Heart left ventricle (tissue), 16 donors: ENCODE measurements at regions not wholly inside any gene's neighbourhood (a gene's known extent, or its start where the extent isn't known, plus 50 kb on each side); places are given as distances from the start of the nearest gene placed in this dataset.

Experiments used
- ATAC-seq, 4 donors: fragments of 200-7000 bp; cut with Tn5 transposase; one replicate each; pipeline ENCODE4 v1.9.1; 2020 to 2022; ENCODE audit warnings: moderate library complexity in 4 of 4, mild to moderate bottlenecking in 3 of 4, moderate number of reproducible peaks in 1 of 4
- DNase-seq, 5 donors: peaks; one replicate each; pipeline ENCODE4 v3.0.0-alpha.2; 2020
- H3K27ac ChIP-seq, 12 donors: fragments of 200-600 bp; sonication (generic) in 4 of 12; one replicate each; pipeline versions ENCODE4 v1.5.0 to v1.8.0; 2016 to 2022; ENCODE audit warnings: mild to moderate bottlenecking in 2 of 12
- H3K27me3 ChIP-seq, 9 donors: fragments of 200-600 bp; sonication (generic) in 2 of 9; one replicate each; pipeline versions ENCODE4 v1.5.1 to v1.8.0; 2016 to 2022; ENCODE audit warnings: mild to moderate bottlenecking in 3 of 9
- H3K36me3 ChIP-seq, 9 donors: fragments of 200-600 bp; sonication (generic) in 2 of 9; one replicate each; pipeline versions ENCODE4 v1.5.0 to v1.8.0; 2018 to 2022; ENCODE audit warnings: mild to moderate bottlenecking in 2 of 9
- H3K4me1 ChIP-seq, 12 donors: fragments of 200-600 bp; sonication (generic) in 4 of 12; one replicate each; pipeline versions ENCODE4 v1.5.0 to v1.8.0; 2016 to 2022; ENCODE audit warnings: mild to moderate bottlenecking in 3 of 12
- H3K4me3 ChIP-seq, 12 donors: fragments of 200-600 bp; sonication (generic) in 4 of 12; one replicate each; pipeline versions ENCODE4 v1.5.0 to v1.8.0; 2017 to 2022; ENCODE audit warnings: mild to moderate bottlenecking in 9 of 12, moderate library complexity in 4 of 12
- H3K9me3 ChIP-seq, 12 donors: fragments of 200-600 bp; sonication (generic) in 4 of 12; one replicate each; pipeline versions ENCODE4 v1.5.0 to v1.8.0; 2016 to 2022; ENCODE audit warnings: mild to moderate bottlenecking in 1 of 12
- CTCF ChIP-seq, 12 donors: fragments of 200-600 bp; sonication (generic) in 4 of 12; IDR thresholded peaks; one replicate each; pipeline versions ENCODE4 v1.5.0 to v1.8.0; 2018 to 2022; ENCODE audit warnings: antibody characterized with exemption in 12 of 12, mild to moderate bottlenecking in 5 of 12
- POLR2A ChIP-seq, 2 donors: fragments of 450-650 bp; IDR thresholded peaks; one replicate each; pipeline ENCODE4 v1.6.1; 2017; ENCODE audit warnings: antibody characterized with exemption in 2 of 2, mild to moderate bottlenecking in 2 of 2, moderate library complexity in 2 of 2
- WGBS, 4 donors: extraction: QIAGEN DNeasy Blood & Tissue Kit in 2 of 4; methylation state at CpG; one replicate each; pipeline versions ENCODE4 v1.1.5 to v1.1.7; 2013 to 2018; 5-methylcytosine and 5-hydroxymethylcytosine counted together
- intact Hi-C, 10 donors: fragments of 100-400 bp; cut with DNase I; formaldehyde crosslinking; loops; one replicate each; pipeline versions ENCODE4 v1.11.1 to v1.14.2; 2022
- donor health status: ischemic (EF 13 %, LVEDD 7.1; RV severe dilation, severe dysfunction).
- donor health status: healthy with polysubstance abuse.
- donor health status: DM: no; HTN: yes; CAD: no.
- donor health status: DM: no; HTN: no; CAD: no.
- donor health status: ischemic (EF 25% LVEDD 6.9; RV normal size, moderate dysfunction).
- donor health status: ischemic (EF 25% LVEDD 5.7; RV mildly dilated, moderate dysfunction).
- donor health status: healthy.
- donor health status: DM: yes; HTN: yes; CAD: no.
- donor health status: ischemic (EF 35%, LVEDD 5.7; RV mildly dilated, moderate dysfunction).
- donor health status: nonischemic (EF 11% LVEDD 7.7; RV severe dilation, severe dysfunction).
- donor health status: DM: yes; HTN: yes; CAD: no.
- donor health status: PGD.
- donor health status: ischemic (EF 29% LVEDD 5.4; RV normal size, mild dysfunction).
- donor health status: nonischemic (EF 23%, LVEDD 6.1; RV moderate dilation, normal function).

DNA sequence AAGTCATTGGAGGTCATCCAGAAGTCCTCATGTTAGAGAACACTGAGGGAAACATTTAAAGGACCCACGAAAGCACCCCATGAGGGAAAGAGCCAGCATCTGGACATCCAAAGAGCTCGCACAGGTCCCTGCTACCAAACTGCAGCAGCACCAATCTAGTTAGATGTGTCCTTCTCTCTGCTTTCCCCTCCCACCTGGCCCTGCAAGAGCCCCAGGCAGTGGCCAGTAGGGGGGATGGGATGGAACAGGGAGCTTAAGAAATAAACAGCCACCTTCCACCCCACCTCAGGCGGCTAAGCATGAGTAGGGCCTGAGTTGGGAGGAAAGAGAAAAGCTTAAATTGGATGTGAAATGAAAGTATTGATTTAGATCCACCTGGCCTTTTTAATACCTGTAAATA lies 175.9 kb upstream of the KCND3 start:
- 55 to 71% (median 67%) methylated on average over 3 of the region's 3 CpGs for WGBS, 4 donors
- ATAC-seq: no peak
- H3K4me1 ChIP-seq: no peaks in the 10 kb centered on the region

DNA sequence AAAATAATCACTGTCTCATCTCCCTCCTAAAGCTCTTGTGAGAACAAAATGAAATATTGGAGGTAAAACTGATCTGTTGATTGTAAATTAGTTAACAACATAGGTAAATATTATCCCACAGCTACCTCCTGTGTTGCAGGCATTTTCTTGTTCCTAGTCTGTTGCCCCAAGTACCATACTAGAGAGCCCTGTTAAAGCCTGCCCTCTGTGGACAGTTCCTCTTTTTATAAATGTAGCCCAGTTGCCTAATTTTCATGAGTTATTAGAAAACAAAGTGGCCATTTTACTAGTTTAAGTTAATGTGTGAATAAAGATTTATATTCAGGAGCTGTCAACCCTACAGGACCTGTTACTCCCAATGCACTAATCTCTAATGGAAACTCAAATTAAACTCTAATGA lies 180.0 kb upstream of the KCND3 start:
- H3K4me1 ChIP-seq: no peaks in the 10 kb centered on the region
- no peak for TF ChIP-seq CTCF (IDR thresholded peaks at IDR 0.05)
- no peak for TF ChIP-seq POLR2A (IDR thresholded peaks at IDR 0.05)
- H3K9me3 ChIP-seq: no peaks in the 10 kb centered on the region
- no peak overlapping the region for H3K27ac ChIP-seq
- H3K36me3 ChIP-seq: no peaks in the 10 kb centered on the region
- no peak for ATAC-seq
- H3K27me3 ChIP-seq: peaks cover 0 to 5% (median 0%) of the 10 kb centered on the region in 9 donors
- DNase-seq: no peak
- intact Hi-C loops: no loop called here
- H3K4me3 ChIP-seq: no peak overlapping the region

More for the DNA sequence above, 175.9 kb upstream of the KCND3 start:
- Histone ChIP-seq H3K27me3 (peaks cover 0 to 5% (median 0%) of the 10 kb centered on the region in 9 donors), H3K36me3 (no peaks in the 10 kb centered on the region), H3K9me3 (no peaks in the 10 kb centered on the region), H3K27ac (no peak overlapping the region), H3K4me3 (no peak overlapping the region)
- TF ChIP-seq POLR2A (IDR thresholded peaks at IDR 0.05) (no peak), CTCF (IDR thresholded peaks at IDR 0.05) (no peak)
- no peak for DNase-seq
- intact Hi-C loops: no loop called here

DNA sequence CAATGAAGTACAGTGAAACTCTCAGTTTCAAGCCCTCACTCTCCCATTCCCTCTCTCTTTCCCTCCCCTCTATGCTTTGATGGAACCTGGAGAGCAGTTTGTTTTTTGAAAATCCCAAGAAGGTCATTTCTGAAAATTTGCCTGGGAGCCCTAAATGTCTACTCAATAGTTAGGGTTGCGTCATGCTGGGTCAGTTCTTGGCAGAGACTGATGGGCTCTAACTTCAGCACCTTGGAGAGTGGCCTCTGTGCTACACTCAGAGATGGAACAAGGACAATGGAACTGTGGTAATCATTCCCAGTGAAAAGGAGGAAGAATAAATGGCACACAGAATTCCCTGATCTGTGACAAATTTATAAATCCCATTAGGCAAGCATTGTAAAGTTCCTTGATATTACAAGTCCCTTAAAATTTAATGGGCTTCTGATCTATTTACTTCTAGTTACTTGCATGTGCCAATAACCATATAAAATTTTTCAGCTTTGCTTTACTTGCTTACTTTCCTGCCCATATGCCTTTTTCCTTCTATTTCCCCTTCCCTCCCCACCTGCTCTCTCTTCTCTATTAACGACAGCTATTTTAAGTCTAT lies 182.9 kb upstream of the KCND3 start:
- H3K9me3 ChIP-seq: no peaks in the 10 kb centered on the region
- peak in 4 of 5 donors; percentile 15 to 49 (median 38) for DNase-seq
- ATAC-seq: peak in 2 of 4 donors; percentile 70 to 79
- intact Hi-C loops: loop anchor here in 1 of 10 donors (10.0 kb wide), 1 partner anchor 162 kb away; no protein-coding TSS in a partner anchor
- peaks cover 0 to 5% (median 0%) of the 10 kb centered on the region in 9 donors for H3K27me3 ChIP-seq
- no peaks in the 10 kb centered on the region for H3K4me1 ChIP-seq
- H3K4me3 ChIP-seq: no peak overlapping the region
- H3K36me3 ChIP-seq: no peaks in the 10 kb centered on the region
- TF ChIP-seq CTCF (IDR thresholded peaks at IDR 0.05) (no peak), POLR2A (IDR thresholded peaks at IDR 0.05) (no peak)
- 11 to 21% (median 20%) methylated on average over 2 of the region's 2 CpGs for WGBS, 4 donors
- H3K27ac ChIP-seq: no peak overlapping the region

- intact Hi-C loops: loop anchor here in 1 of 10 donors (10.0 kb wide), 1 partner anchor 157 kb away; no protein-coding TSS in a partner anchor
Measured at GRCh38 chr1:112177314-112177713, 187.8 kb upstream of the KCND3 start.

More at GRCh38 chr1:112177314-112177713, 187.8 kb upstream of the KCND3 start:
- Histone ChIP-seq H3K9me3 (no peaks in the 10 kb centered on the region), H3K4me3 (no peak overlapping the region), H3K27me3 (no peaks in the 10 kb centered on the region), H3K4me1 (no peaks in the 10 kb centered on the region), H3K36me3 (no peaks in the 10 kb centered on the region), H3K27ac (no peak overlapping the region)
- ATAC-seq: no peak
- no peak for DNase-seq
- TF ChIP-seq CTCF (IDR thresholded peaks at IDR 0.05) (no peak), POLR2A (IDR thresholded peaks at IDR 0.05) (no peak)
- WGBS, 4 donors: 57 to 61% (median 59%) methylated on average over 6 of the region's 6 CpGs
